H9 (cell line): ENCODE measurements at regions not wholly inside any gene's neighbourhood (a gene's known extent, or its start where the extent isn't known, plus 50 kb on each side); places are given as distances from the start of the nearest gene placed in this dataset.

Experiments
- DNase-seq: peaks from one replicate; pipeline ENCODE4 v3.0.0-alpha.2; 2017
- H2AFZ ChIP-seq: one replicate; pipeline ENCODE4 v1.6.1; 2013; ENCODE audit warnings: mild to moderate bottlenecking, low read length, control low read depth, moderate library complexity
- H2AK5ac ChIP-seq: 2 replicates; pipeline ENCODE4 v1.6.1; 2013; ENCODE audit warnings: low read length, control low read depth, mixed read lengths; ENCODE audit not compliant: insufficient read length
- H2BK120ac ChIP-seq: one replicate; pipeline ENCODE4 v1.6.1; 2013; ENCODE audit warnings: low read depth, mild to moderate bottlenecking, low read length, control low read depth, inconsistent platforms; ENCODE audit not compliant: poor library complexity, severe bottlenecking
- H2BK12ac ChIP-seq: 2 replicates; pipeline ENCODE4 v1.6.1; 2013; ENCODE audit warnings: low read length, control low read depth, mixed read lengths, low read depth; ENCODE audit not compliant: insufficient read length
- H2BK15ac ChIP-seq: 2 replicates; pipeline ENCODE4 v1.6.1; 2013; ENCODE audit warnings: low read depth, low read length, control low read depth
- H2BK20ac ChIP-seq: one replicate; pipeline ENCODE4 v1.6.1; 2013; ENCODE audit warnings: low read depth, mild to moderate bottlenecking, low read length, control low read depth, inconsistent platforms; ENCODE audit not compliant: poor library complexity, severe bottlenecking
- H2BK5ac ChIP-seq: 2 replicates; pipeline ENCODE4 v1.6.1; 2013; ENCODE audit warnings: low read length, control low read depth, mixed read lengths; ENCODE audit not compliant: insufficient read length
- H3K14ac ChIP-seq: 2 replicates; pipeline ENCODE4 v1.6.1; 2013; ENCODE audit warnings: low read length, control low read depth; ENCODE audit not compliant: insufficient read depth
- H3K18ac ChIP-seq: 2 replicates; pipeline ENCODE4 v1.6.1; 2013; ENCODE audit warnings: low read depth, mild to moderate bottlenecking, mixed read lengths, low read length, control low read depth; ENCODE audit not compliant: insufficient read length
- H3K23ac ChIP-seq: 2 replicates; pipeline ENCODE4 v1.6.1; 2013; ENCODE audit warnings: low read length, control low read depth, mixed read lengths, low read depth; ENCODE audit not compliant: insufficient read length
- H3K23me2 ChIP-seq: 2 replicates; pipeline ENCODE4 v1.6.1; 2013; ENCODE audit warnings: low read depth, mild to moderate bottlenecking, mixed read lengths, low read length, control low read depth; ENCODE audit not compliant: insufficient read length, poor library complexity, severe bottlenecking
- H3K27ac ChIP-seq: 2 replicates; pipeline ENCODE4 v1.5.1; 2013; ENCODE audit warnings: low read length, control low read depth, mixed read lengths, low read depth; ENCODE audit not compliant: insufficient read length
- H3K27me3 ChIP-seq: 2 replicates; pipeline ENCODE4 v1.6.1; 2013; ENCODE audit warnings: low read length, control low read depth, inconsistent platforms; ENCODE audit not compliant: insufficient read depth
- H3K4ac ChIP-seq: 2 replicates; pipeline ENCODE4 v1.6.1; 2013; ENCODE audit warnings: low read depth, mild to moderate bottlenecking, control low read depth, inconsistent platforms, low read length, moderate library complexity
- H3K4me1 ChIP-seq: 2 replicates; pipeline ENCODE4 v1.6.1; 2013; ENCODE audit warnings: low read length, control low read depth, inconsistent platforms; ENCODE audit not compliant: insufficient read depth
- H3K4me2 ChIP-seq: 2 replicates; pipeline ENCODE4 v1.6.1; 2013; ENCODE audit warnings: low read length, control low read depth, mixed read lengths; ENCODE audit not compliant: insufficient read length, insufficient read depth
- H3K56ac ChIP-seq: 2 replicates; pipeline ENCODE4 v1.6.1; 2013; ENCODE audit warnings: low read depth, mild to moderate bottlenecking, mixed read lengths, low read length, control low read depth; ENCODE audit not compliant: insufficient read length
- H3K79me1 ChIP-seq: 2 replicates; pipeline ENCODE4 v1.6.1; 2013; ENCODE audit warnings: low read depth, mild to moderate bottlenecking, moderate library complexity, low read length, control low read depth, inconsistent platforms; ENCODE audit not compliant: insufficient read depth, poor library complexity, severe bottlenecking
- H3K79me2 ChIP-seq: 2 replicates; pipeline ENCODE4 v1.6.1; 2013; ENCODE audit warnings: low read length, control low read depth, inconsistent platforms; ENCODE audit not compliant: insufficient read depth
- H3K9ac ChIP-seq: 2 replicates; pipeline ENCODE4 v1.6.1; 2013; ENCODE audit warnings: low read length, control low read depth, mixed read lengths; ENCODE audit not compliant: insufficient read length; ENCODE audit errors: extremely low read depth
- H3K9me3 ChIP-seq: one replicate; pipeline ENCODE4 v1.6.1; 2013; ENCODE audit warnings: low read depth, low read length, inconsistent platforms; ENCODE audit not compliant: control insufficient read depth
- H3T11ph ChIP-seq: one replicate; pipeline ENCODE4 v1.6.1; 2013; ENCODE audit warnings: mild to moderate bottlenecking, low read length, control low read depth, inconsistent platforms
- H4K20me1 ChIP-seq: one replicate; pipeline ENCODE4 v1.6.1; 2013; ENCODE audit not compliant: control insufficient read depth, insufficient read length, insufficient read depth
- H4K5ac ChIP-seq: 2 replicates; pipeline ENCODE4 v1.6.1; 2013; ENCODE audit warnings: low read depth, mild to moderate bottlenecking, mixed read lengths, low read length, control low read depth; ENCODE audit not compliant: insufficient read length
- H4K8ac ChIP-seq: replicated peaks from 2 replicates; pipeline ENCODE4 v1.6.1; 2013; ENCODE audit warnings: low read length, control low read depth, mixed read lengths, low read depth; ENCODE audit not compliant: insufficient read length
- H4K91ac ChIP-seq: 2 replicates; pipeline ENCODE4 v1.6.1; 2013; ENCODE audit warnings: low read depth, mild to moderate bottlenecking, moderate library complexity, mixed read lengths, low read length, control low read depth; ENCODE audit not compliant: insufficient read length
- H3K27ac Mint-ChIP-seq, 3 experiments: 2 replicates in 2 of 3; 3 replicates in 1 of 3; pipeline ENCODE4 v1.8.0; 2020 to 2021; ENCODE audit warnings: mixed read lengths in 3 of 3, mild to moderate bottlenecking in 1 of 3, moderate library complexity in 1 of 3
- H3K27me3 Mint-ChIP-seq: 2 replicates; pipeline ENCODE4 v1.8.0; 2021; ENCODE audit warnings: low read depth, mild to moderate bottlenecking, moderate library complexity, mixed read lengths
- H3K36me3 Mint-ChIP-seq, 3 experiments: 2 replicates in 2 of 3; 3 replicates in 1 of 3; pipeline ENCODE4 v1.8.0; 2020 to 2021; ENCODE audit warnings: low read depth in 3 of 3, mixed read lengths in 3 of 3; ENCODE audit not compliant: insufficient read depth in 1 of 3
- H3K4me1 Mint-ChIP-seq, 2 experiments: 2 replicates each; pipeline ENCODE4 v1.8.0; 2020; ENCODE audit warnings: mixed read lengths in 2 of 2
- H3K4me3 Mint-ChIP-seq, 2 experiments: 2 replicates in 1 of 2; 3 replicates in 1 of 2; pipeline ENCODE4 v1.8.0; 2020 to 2021; ENCODE audit warnings: mild to moderate bottlenecking in 2 of 2, mixed read lengths in 2 of 2, moderate library complexity in 1 of 2
- H3K9me3 Mint-ChIP-seq, 2 experiments: 2 replicates in 1 of 2; 3 replicates in 1 of 2; pipeline ENCODE4 v1.8.0; 2020; ENCODE audit warnings: mild to moderate bottlenecking in 2 of 2, mixed read lengths in 2 of 2, moderate library complexity in 1 of 2
- TF ChIP-seq, protein P1 (sequence below): fragments of 200-600 bp; sonication (generic); conservative IDR thresholded peaks from 3 replicates; pipeline ENCODE4 v1.8.0; 2021; ENCODE audit warnings: antibody characterized with exemption, mild to moderate bottlenecking

DNA sequence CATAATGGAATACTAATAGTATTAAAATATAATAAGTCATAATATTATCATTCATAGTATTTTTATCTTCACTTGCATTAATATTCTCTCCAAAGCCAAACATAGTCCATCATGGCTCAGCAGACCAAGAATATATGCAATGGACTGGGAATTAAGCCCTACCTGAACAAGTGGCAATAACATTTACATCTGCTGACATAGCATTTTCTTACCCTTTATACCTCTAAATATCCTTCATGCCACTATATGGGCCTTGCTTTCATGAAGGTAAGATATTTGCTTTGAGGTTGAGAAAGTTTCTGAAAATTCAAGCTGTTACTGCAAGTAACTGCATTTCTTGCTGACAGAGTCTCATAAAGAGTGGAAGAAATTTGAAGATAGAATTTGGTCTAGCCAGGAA, 847.4 kb upstream of the GCFC2 start:
- no peak overlapping the region for H3K4me2 ChIP-seq
- no peak overlapping the region for H3K56ac ChIP-seq
- no peaks in the 10 kb centered on the region for H3K79me1 ChIP-seq
- no peak overlapping the region for H3K14ac ChIP-seq
- no peaks in the 10 kb centered on the region for H3K36me3 Mint-ChIP-seq
- no peaks in the 10 kb centered on the region for H4K20me1 ChIP-seq
- no peak for DNase-seq
- no peaks in the 10 kb centered on the region for H3K4me1 ChIP-seq
- TF ChIP-seq, protein P1, sequence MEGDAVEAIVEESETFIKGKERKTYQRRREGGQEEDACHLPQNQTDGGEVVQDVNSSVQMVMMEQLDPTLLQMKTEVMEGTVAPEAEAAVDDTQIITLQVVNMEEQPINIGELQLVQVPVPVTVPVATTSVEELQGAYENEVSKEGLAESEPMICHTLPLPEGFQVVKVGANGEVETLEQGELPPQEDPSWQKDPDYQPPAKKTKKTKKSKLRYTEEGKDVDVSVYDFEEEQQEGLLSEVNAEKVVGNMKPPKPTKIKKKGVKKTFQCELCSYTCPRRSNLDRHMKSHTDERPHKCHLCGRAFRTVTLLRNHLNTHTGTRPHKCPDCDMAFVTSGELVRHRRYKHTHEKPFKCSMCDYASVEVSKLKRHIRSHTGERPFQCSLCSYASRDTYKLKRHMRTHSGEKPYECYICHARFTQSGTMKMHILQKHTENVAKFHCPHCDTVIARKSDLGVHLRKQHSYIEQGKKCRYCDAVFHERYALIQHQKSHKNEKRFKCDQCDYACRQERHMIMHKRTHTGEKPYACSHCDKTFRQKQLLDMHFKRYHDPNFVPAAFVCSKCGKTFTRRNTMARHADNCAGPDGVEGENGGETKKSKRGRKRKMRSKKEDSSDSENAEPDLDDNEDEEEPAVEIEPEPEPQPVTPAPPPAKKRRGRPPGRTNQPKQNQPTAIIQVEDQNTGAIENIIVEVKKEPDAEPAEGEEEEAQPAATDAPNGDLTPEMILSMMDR: no peak
- H4K91ac ChIP-seq: no peak overlapping the region
- no peaks in the 10 kb centered on the region for H3K27me3 ChIP-seq
- H2BK120ac ChIP-seq: no peak overlapping the region
- no peaks in the 10 kb centered on the region for H3K4me1 Mint-ChIP-seq
- no peak overlapping the region for H2BK12ac ChIP-seq
- no peak overlapping the region for H3K23ac ChIP-seq
- H3K18ac ChIP-seq: no peak overlapping the region
- no peak overlapping the region for H3K27ac Mint-ChIP-seq
- H3K27me3 Mint-ChIP-seq: no peaks in the 10 kb centered on the region
- H2BK15ac ChIP-seq: no peak overlapping the region
- H3K23me2 ChIP-seq: no peaks in the 10 kb centered on the region
- H3K4ac ChIP-seq: no peak overlapping the region
- no peak overlapping the region for H3K9ac ChIP-seq
- no peak overlapping the region for H3T11ph ChIP-seq
- H3K9me3 ChIP-seq: no peaks in the 10 kb centered on the region
- no peaks in the 10 kb centered on the region for H3K79me2 ChIP-seq
- no peak overlapping the region for H2BK5ac ChIP-seq
- no peak overlapping the region for H4K8ac ChIP-seq
- H2AK5ac ChIP-seq: no peak overlapping the region
- no peak overlapping the region for H3K4me3 Mint-ChIP-seq
- no peak overlapping the region for H2BK20ac ChIP-seq
- H2AFZ ChIP-seq: no peak overlapping the region
- H3K27ac ChIP-seq: no peak overlapping the region
- no peak overlapping the region for H4K5ac ChIP-seq
- no peaks in the 10 kb centered on the region for H3K9me3 Mint-ChIP-seq
